HL-60/S4 treated with retinoic acid at 250 ng/mL for 4 days and 3 days (cell line): ENCODE measurements at regions not wholly inside any gene's neighbourhood (a gene's known extent, or its start where the extent isn't known, plus 50 kb on each side); places are given as distances from the start of the nearest gene placed in this dataset.

Experiments
- in situ Hi-C: fragments of 300-500 bp; cut with MboI; formaldehyde crosslinking; loops from 2 replicates; pipeline ENCODE4 v1.7.0; 2022; ENCODE audit warnings: low sequenced_read_pairs

- in situ Hi-C loops: no loop called here
These were observed 461.7 kb upstream of the TENM4 start for GRCh38 chr11:79902493-79902892.

GRCh38 chr11:79897896-79898295, 457.1 kb upstream of the TENM4 start:
- in situ Hi-C loops: no loop called here

- in situ Hi-C loops: no loop called here
These were observed 455.4 kb upstream of the TENM4 start for GRCh38 chr11:79896258-79896657.

GRCh38 chr11:79894111-79894510, 453.3 kb upstream of the TENM4 start:
- in situ Hi-C loops: no loop called here

- in situ Hi-C loops: no loop called here
These were observed 449.4 kb upstream of the TENM4 start for GRCh38 chr11:79890272-79890671.

GRCh38 chr11:79864882-79865281, 424.1 kb upstream of the TENM4 start:
- in situ Hi-C loops: no loop called here

GRCh38 chr11:79860336-79860735, 419.5 kb upstream of the TENM4 start:
- in situ Hi-C loops: no loop called here

- in situ Hi-C loops: no loop called here
These were observed 416.8 kb upstream of the TENM4 start for GRCh38 chr11:79857377-79858214.

- in situ Hi-C loops: no loop called here
These were observed 411.3 kb upstream of the TENM4 start for GRCh38 chr11:79852176-79852575.

- in situ Hi-C loops: no loop called here
These were observed 404.3 kb upstream of the TENM4 start for GRCh38 chr11:79845002-79845709.

GRCh38 chr11:79834015-79834414, 393.2 kb upstream of the TENM4 start:
- in situ Hi-C loops: no loop called here

- in situ Hi-C loops: no loop called here
These were observed 389.6 kb upstream of the TENM4 start for GRCh38 chr11:79830446-79830845.

- in situ Hi-C loops: no loop called here
These were observed 389.1 kb upstream of the TENM4 start for GRCh38 chr11:79829891-79830290.

- in situ Hi-C loops: no loop called here
These were observed 381.9 kb upstream of the TENM4 start for GRCh38 chr11:79822766-79823165.

GRCh38 chr11:79813551-79813950, 372.7 kb upstream of the TENM4 start:
- in situ Hi-C loops: no loop called here

GRCh38 chr11:79809487-79809886, 368.7 kb upstream of the TENM4 start:
- in situ Hi-C loops: no loop called here

GRCh38 chr11:79807506-79807905, 366.7 kb upstream of the TENM4 start:
- in situ Hi-C loops: no loop called here

- in situ Hi-C loops: no loop called here
These were observed 355.9 kb upstream of the TENM4 start for GRCh38 chr11:79796704-79797103.

GRCh38 chr11:79794484-79795393, 353.9 kb upstream of the TENM4 start:
- in situ Hi-C loops: no loop called here

- in situ Hi-C loops: no loop called here
These were observed 353.2 kb upstream of the TENM4 start for GRCh38 chr11:79794057-79794456.

- in situ Hi-C loops: no loop called here
These were observed 346.1 kb upstream of the TENM4 start for GRCh38 chr11:79786961-79787360.
